CD4-positive, alpha-beta T cell treated with Interleukin-21 for 1 hour (primary cell): ENCODE measurements at regions not wholly inside any gene's neighbourhood (a gene's known extent, or its start where the extent isn't known, plus 50 kb on each side); places are given as distances from the start of the nearest gene placed in this dataset.
"Not testable (repeated sequence)": the region's sequence is repeated elsewhere in the genome, so short reads cannot be mapped to it uniquely, and the experiment has no call there.

Experiments
- DNase-seq: peaks from one replicate; pipeline ENCODE4 v3.0.0-alpha.2; 2020

DNA sequence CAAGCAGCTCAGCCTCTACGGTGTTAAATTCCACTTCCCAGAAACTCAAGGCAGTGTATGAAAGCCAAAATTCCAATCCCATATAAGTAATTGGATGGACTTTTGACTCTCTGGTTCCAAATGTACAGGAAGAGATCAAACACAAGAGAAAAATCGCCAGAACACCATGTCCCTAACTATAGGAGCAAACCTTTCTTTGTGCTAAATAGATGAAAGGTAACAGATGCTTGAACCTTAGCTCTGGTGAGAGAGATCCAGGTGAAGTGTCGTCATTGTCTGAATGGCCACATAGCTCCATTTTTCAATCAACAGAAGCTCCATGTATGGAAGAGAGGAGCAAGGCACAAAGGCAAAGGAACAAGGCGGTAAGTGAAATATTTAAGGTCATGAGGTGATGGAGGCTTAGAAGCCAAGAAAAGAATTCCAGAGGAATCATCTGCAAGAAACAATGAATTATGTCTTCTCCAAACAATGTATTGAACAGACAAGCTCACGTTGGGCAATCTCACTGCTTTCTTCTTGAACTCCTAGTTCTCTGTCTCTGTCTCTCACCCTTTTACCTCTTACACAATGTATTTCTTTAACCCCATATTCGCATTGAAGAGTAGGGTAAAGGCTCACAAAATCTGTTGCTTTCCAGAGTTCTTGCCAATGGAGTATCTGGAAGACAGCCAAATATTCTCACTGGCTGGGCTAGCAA lies 585.1 kb downstream of the GATA3 start:
- DNase-seq = no peak

DNA sequence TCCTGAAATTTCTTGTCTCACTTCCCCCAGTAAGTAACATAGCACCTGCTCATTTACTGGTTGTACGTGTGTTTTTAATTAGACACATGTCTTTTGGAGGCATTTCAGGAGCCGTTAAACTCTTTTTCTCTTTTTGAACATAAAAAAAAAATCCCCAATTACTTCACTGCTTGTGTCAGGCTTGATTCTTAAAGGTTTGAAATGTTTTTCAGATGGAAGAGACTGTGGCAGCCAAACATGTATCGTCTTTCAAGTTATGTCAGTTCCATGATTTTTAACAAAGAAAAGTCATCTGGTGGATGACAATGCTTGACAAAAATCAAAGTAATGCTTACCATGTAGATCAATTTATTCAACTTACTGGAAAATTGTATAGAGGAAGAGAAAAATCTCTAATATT lies 585.8 kb downstream of the GATA3 start:
- DNase-seq = no peak

DNA sequence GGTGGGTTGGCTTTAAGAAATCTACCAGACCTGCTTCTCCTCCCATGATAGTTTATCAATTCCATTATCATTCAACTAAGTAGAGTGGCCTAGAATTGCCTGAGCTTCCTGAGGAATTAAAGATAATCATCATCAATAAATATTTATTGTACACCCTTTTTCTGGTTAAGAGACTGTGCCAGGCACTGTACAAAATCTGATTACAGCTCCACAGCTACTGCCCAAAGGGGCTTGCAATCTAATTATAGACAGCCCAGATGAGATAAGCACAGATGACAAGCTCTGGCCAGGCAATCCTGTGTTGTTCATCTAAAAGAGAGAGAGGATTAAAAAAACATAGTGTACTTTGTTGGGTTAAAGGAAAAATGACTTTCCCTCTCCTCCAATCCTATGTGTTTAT lies 586.4 kb downstream of the GATA3 start:
- no peak for DNase-seq

DNA sequence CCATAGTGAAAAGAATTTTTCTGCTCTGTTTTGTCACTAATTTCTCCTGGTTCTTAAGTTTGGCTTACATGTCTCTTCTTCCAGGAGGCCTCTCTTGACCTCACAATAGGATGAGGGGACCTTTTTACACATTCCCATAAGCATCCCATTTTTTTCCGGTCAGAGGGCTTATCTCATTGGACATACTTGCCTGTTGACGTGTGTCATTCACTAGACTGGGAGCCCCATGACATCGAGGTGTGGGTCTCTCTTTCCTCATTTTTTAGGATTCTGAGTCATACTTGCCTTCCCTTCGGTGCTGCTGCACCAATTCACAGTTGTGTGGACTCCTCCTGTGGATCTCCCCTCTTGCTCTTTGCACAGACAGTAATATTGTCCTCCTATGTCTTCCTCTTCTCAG lies 601.8 kb downstream of the GATA3 start:
- DNase-seq = no peak

DNA sequence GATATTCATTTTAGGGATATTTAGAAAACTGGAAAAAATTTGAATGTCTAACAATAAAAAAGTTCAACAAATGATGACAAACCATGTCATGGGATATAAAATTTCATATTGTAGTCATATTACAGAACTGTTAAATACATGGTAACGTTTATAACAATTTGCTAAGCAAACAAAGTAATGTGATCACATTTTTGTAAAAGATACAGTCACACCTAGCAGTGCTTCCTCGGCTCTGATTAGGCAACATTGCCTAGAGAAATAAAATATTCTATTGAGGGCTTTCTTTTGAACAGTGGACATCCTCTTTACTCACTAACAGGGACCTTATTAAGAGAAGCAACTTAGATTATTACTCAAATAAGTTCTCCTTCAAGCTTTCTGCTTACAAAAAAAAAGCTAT lies 605.5 kb downstream of the GATA3 start:
- no peak for DNase-seq

DNA sequence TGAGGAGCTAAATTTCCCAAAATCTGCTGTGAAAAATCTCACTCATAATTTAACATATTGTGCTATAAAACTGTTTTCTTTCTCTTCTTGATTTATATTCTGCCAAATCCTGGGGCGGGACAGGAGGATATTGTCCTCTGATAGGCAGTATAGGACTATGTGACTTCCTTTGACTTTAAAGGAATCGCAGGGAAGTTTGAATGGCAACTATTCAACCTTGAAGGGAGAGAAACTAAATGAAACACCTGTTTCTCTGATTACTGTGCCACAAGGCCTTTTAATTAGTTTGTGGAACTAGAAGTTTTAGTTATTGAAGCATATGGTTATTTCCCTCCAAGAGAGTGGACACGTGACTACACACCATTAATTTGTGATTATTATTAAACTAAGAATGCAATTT lies 607.4 kb downstream of the GATA3 start:
- no peak for DNase-seq

DNA sequence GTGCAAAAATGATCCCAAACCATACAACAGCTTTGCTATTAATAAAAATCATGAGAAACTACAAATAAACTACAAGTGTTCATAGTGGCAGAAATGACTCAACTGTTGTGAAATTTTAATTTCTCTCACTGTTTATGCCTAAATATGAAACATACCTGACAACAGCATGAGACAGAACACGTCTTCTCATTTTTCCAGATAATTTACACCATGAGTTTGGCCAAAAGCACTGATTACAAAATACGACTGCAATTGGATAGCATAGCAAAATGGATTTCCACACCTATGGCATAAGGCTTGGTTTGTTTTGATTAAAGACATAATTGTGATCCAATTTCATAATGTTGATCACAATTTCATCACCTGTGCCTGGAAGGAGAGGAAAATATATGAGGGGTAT lies 608.6 kb downstream of the GATA3 start:
- DNase-seq = no peak

DNA sequence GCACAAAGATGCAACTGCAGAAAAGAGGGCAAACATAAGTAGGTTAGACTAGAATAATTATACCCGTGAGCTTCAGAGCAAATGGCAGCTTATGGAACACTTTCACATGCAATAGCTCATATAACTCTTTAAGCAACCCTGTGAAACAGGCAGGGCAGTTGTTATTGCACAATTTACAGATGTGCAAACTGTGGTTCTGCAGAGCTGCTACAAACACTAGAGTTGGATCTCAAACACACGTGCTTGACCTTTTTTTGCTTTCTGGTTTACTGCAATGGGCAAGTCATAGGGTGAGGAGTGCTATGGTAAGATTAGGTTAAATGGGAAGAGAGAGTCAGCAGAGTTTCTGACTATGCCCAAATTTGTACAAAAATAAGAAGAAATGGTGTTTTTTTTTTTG lies 610.8 kb downstream of the GATA3 start:
- no peak for DNase-seq

DNA sequence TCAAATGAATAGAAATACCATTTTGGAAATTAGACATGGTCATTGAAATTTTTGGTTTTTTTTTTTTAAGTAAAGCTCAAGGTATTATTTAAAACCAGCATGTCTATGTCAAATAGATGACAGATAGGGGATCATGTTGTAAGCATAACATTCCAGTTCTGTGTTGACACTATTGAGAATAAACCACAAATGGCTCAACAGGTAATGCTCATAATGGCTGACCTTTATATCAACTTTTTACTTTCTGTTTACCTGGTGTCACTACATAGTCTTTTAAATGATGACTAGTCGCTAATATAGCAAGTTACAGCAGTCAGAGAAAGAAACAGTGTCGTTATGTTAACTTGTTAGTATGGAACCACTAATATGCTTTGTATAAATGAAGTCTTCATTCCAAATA lies 616.0 kb downstream of the GATA3 start:
- no peak for DNase-seq

DNA sequence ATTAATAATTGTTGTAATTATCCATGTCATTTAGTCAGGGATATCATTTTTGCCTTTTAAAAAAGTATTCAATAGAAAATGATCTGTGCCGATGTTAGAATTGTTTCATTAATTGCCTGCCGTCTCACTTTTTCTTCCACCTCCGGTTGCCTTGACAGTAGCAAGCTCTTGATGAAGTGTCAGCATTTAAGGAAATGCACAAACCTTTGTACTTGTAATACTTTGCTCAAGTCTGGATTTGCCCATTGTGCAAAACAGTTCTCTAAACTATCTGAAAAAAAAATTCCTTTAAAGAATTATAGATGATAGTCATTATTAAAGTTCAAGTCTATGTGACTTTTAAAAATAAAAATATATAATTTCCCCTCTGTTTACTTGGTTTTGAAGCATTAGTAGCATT lies 619.7 kb downstream of the GATA3 start:
- DNase-seq = no peak

DNA sequence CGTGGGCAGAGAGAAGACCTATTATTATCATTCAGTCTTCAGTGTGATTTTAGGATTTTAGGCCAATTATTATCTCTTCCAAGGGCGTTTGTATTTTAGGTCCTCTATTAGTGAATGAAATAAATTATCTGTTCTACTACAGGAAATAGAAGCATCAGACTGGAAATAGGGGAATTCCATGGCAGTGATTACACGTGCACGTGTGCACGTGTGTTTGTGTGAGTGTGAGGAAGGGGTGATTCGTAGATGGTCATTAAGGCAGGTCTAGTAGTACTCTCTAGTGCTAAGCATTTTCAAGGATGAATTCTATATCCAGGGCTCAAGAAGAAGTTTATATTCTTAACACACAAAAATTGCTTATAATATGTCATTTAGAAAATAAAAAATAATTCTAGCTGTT lies 623.2 kb downstream of the GATA3 start:
- no peak for DNase-seq

DNA sequence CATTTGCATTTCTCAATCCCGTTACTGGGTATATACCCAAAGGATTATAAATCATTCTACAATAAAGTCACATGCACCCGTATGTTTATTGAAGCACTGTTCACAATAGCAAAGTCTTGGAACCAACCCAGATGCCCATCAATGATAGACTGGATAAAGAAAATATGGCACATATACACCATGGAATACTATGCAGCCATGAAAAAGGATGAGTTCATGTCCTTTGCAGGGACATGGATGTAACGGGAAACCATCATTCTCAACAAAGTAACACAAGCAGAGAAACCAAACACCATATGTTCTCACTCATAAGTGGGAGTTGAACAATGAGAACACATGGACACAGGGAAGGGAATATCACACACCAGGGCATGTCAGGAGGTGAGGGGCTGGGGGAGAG lies 630.4 kb downstream of the GATA3 start:
- DNase-seq = not testable (repeated sequence)

DNA sequence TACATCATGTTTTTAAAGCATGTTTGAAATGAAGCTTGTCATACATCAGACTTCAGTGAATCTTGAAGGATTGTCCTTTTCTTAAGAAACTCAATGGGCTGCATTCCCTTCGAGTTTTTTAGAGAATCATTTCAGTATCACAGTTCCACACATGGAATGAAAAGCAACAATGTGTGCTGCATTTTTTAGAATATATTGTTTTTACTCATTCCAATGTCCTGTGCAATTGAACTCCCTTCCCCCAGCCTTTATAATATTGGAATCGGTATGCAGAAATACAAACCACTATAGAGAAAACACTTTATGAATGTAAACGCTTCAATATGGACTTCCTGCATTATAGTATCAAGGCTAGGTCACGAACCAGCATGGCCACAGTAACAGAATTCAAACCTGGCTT lies 634.4 kb downstream of the GATA3 start:
- no peak for DNase-seq

DNA sequence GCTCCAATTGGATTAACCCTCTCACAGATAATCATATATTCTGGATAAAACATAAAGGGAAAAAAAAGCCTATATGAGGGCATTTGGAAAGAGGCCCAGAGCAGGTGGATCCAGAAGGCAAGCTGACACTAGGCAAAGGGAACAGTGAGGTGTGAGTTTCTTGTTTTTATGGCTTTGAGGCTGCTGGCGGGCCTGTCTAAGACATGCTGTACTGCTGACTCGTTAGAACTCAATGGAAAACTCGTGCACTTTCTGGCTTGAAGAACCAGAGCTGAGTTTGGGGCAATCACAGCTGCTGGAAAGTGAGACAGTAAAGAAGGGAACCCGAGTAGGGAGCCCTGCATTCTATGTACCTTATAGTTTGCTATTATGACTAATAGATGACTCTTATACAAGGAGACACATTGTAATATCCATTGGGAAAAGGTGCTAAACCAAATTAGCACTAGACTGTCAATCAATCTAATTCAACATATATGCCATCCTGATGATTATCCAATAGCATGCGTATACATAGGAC lies 637.1 kb downstream of the GATA3 start:
- DNase-seq = no peak

DNA sequence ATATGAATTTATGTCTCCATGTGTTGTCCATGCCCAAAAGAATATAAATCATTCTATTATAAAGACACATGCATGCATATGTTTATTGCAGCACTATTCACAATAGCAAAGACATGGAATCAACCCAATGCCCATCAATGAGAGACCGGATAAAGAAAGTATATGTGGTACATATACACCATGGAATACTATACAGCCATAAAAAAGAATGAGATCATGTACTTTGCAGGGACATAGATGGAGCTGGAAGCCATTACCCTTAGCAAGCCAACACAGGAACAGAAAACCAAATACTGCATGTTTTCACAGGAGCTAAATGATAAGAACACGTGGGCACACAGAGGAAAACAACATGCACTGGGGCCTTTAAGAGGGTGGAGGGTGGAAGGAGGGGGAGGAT lies 639.1 kb downstream of the GATA3 start:
- not testable (repeated sequence) for DNase-seq

DNA sequence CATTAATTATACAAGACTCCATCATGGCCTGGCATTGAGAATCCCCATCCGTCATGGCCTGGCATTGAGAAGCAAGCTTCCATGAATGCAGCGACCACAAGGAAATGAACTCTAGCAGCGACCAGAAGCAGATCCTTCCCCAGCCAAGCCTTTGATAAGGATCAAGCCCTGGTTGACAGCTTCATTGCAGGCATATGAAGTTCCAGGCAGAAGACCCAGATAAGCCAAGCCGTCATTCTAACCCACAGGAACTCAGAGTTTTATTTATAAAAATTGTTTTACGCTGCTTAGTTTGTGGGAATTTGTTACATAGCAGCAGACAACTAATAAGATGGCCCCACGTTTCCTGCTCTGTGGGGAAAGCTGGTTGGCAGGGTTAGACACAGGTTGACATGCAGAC lies 642.3 kb downstream of the GATA3 start:
- no peak for DNase-seq

DNA sequence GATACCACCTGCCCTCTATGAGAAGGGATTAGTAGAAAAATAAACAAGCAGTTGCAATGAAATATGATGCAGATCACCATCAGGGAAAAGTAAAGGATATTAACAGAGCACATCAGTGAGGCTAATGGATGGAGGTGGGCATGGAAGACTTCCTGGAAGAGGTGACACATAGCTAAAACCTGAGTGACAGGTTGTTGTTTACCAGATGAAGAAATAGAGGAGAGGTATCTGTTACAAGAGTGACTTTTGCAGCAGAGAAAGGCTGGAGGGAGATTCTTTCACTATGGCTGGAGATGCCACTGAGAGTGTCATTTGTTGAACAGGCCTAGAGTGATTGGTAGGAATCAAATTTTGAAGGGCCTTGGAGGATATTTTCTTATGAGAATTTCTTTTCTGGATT lies 646.2 kb downstream of the GATA3 start:
- no peak for DNase-seq

DNA sequence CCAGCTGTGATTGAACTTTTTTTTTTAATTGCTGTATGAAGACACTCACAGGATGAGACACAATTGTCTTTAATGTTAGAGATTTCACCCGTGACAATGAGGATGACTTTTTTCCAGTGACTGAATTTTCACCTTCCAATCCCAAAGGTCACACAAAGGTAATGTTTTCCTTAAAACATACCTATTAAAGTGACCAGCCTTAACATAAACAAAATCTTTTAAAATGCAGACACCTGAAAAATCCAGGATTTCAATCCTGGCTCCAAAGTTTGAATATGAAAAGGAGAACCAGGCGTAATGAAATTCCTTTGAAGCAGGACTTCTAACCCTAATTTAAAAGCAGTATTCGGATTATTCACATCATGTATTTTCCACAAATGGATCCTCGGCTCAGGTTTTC lies 647.7 kb downstream of the GATA3 start:
- no peak for DNase-seq

DNA sequence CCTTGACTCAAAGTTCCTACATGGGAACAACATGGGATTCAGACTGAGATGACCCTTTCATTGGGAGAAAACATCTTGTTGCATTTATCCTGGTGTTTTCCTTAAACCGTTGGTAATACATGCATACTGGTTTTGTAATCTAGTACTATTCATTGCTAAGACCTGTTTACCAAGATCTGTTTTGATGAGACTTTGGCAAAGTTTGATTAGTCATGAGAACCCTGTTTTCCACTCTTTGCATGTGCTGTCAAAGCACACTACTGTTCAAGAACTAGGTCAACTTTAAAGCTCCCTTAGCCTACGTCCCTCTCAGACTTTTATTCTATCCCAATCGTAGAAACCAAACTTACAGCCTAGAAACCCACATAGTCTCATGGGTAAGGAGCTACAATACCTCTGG lies 650.9 kb downstream of the GATA3 start:
- DNase-seq = no peak

DNA sequence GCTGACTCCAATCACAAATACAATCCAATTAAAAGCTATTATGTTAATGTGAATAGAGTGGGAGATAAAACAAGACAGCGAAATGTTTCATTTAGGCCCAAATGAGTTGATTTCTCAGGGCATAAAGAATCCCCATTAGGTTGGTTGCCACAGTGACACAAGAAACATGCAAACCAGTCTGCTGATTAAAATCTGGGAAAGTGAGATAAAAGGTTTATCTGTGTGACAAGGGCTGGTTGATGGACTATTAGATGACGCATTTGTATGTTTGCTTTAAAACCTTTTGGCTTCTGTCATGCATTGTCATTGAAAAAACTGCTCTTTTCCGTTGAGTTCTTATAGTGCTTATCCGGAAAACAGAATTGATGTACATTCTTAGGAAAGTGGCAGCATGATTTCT lies 658.2 kb downstream of the GATA3 start:
- no peak for DNase-seq

DNA sequence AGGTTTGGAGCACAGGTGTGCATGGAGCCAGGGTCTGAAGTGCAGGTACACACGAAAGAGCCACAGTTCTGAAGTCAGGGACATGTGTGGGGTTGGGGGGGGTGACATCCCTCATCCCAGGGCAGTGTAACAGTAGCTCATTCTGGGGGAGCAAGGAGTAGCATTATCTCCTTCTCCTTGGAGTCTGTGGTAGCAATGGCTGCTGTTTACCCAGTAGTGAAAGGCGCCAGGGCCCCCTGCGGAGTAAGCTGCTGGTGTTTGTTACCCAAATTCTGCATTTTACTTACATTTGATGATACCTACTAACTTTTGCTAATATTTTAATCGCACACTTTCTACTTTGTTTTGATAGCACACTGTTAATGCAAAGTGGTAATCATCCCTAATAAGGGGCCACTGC lies 665.5 kb downstream of the GATA3 start:
- no peak for DNase-seq

DNA sequence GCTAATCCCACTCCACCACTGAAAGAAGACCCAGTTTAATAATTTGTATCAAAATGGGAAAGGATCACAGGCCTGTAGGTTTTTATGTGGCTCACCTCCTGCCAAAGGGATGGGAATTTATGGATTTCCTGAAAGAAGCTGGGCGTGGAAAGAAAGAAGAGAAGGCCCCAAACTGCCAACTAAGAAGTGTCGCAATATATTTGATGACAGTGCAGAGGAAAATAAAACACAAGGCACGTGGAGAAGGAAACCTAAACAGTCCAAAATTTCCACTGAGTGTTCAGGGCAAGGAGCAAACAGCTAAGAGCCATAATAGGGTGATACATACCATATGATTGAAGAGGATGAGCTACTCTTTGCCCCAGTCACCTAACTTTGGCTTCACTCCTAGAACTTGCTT lies 667.2 kb downstream of the GATA3 start:
- DNase-seq = no peak

DNA sequence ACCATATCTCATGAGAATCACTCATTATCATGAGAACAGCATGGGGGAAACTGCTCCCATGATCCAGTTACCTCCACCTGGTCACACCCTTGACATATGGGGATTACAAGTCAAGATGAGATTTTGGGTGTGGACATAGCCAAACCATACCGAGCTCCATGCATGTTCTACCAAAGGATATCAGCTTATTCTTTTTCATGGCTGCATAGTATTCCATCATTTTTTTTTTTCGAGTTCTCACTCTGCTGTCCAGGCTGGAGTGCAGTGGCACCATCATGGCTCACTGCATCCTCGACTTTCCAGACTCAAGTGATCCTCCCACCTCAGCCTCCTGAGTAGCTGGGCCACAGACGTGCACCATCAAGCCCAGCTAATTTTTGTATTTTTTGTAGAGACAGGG lies 668.3 kb downstream of the GATA3 start:
- no peak for DNase-seq

DNA sequence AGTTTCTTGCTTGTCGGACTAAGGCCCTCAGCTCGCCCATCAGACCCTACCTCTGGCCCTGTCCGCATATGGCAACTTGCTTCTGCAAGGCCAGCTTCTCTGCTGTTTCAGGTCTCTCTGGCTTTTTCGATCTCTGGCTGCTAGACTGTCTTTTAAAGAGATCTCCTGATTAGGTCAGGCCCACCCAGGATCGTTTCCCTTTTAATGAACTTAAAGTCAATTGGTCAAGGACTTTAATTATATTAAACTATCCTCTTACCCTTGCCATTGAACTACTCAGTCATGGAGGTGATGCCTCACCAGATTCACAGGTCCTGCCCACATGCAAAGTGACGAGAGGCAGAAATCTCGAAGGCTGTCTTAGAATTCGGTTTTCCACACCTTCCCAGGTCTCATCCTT lies 670.9 kb downstream of the GATA3 start:
- no peak for DNase-seq

DNA sequence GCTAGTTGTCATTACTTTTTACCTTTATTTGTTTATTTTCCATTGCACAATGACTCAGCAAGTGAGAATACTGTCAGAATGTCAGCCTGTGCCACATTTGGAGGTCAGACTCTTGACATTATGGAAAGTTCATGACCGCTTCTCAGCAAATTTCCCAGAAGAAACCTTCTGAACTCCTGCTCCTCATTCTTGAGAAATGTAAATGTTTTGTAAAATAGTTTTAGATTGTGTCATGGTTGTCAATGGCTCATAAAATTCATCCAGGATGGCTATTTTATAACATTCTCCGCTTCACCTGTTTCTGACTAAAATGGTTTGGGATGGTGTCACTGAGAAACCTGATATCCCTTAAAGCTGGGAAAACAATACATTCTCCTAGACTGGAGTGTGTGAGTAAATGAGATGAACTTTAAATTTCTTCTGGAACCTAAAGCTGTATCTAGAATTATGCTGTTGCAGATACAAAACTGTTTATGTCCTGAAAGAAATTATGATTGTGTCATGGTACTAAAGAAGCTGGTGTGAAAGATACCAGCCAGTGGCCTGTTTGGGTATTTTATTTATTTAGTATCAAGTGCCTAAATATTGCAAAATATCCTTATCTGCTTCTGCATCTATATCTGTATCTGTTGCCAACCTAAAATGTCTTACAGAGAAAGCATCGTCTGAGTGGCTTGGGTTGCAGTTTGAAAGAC lies 671.7 kb downstream of the GATA3 start:
- no peak for DNase-seq
